Dermis microvascular lymphatic vessel endothelial cell (primary cell): ENCODE measurements at regions not wholly inside any gene's neighbourhood (a gene's known extent, or its start where the extent isn't known, plus 50 kb on each side); places are given as distances from the start of the nearest gene placed in this dataset.

Source experiments
- DNase-seq, 2 donors: peaks; one replicate each; pipeline versions ENCODE4 v3.0.0 to v3.0.0-alpha.2; 2010; ENCODE audit warnings: low read depth in 2 of 2

DNA sequence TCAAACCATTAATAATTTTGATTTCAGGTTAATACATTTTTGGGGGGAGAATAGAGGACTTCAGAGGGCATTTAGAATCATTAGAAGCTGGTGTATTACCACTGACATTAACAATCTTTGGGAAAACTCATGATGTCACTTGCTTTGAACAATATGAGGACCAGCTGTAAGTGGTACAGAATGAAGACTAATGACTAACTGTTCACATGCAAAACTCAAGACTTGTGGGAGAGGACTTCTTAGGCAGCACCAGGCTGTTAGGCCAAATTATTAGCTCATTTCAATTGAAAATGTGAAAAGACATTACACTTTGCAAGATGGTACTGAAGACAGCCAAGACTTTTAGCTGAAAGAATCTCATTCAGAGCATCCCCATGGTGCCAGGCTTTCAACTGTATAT is 426.2 kb upstream of the ADAMTS9 start:
- no peak for DNase-seq

DNA sequence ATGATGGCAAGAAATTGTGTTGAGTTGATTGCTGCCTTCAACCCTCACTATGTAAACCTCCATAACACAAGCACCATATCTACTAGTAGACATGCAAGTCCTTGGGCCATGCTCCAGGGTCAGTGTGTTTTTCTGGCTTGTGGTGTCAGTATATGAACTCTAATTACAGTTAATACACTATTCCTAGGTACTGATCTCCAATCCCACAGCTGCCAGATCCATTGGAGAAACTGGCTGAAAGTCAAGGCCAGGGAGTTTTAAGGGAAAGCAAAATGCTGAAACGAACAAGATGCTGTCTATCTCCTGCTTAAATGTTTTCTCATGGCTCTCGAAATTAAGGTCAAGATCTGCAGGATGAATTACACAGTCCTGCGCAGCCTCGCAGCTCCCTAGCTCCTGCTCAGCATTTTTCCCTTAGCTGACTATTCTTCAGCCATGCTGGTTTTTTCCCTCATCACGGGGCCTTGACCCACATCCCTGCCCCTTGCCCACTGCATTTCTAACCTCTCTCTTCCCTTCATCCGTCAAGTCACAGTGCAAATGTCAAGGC is 425.0 kb upstream of the ADAMTS9 start:
- no peak for DNase-seq

DNA sequence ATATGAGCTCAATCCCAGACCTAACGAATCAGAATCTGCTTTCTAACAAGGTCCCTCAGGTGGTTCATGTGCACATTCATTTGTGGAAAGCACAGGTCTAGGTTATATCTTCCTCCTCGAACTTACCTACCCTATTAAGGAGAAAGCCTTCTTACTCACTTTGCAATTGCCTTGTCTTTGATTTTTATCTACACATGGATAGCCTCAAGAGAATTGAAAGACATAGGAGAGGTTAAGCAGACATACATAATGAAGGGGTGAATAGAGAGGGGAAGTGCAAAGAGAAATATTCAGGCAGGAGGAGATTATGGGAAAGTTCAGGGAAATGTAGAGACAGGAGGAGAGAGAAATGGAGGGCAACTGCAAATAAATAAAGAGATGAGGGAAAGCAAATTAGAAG is 422.9 kb upstream of the ADAMTS9 start:
- no peak for DNase-seq

DNA sequence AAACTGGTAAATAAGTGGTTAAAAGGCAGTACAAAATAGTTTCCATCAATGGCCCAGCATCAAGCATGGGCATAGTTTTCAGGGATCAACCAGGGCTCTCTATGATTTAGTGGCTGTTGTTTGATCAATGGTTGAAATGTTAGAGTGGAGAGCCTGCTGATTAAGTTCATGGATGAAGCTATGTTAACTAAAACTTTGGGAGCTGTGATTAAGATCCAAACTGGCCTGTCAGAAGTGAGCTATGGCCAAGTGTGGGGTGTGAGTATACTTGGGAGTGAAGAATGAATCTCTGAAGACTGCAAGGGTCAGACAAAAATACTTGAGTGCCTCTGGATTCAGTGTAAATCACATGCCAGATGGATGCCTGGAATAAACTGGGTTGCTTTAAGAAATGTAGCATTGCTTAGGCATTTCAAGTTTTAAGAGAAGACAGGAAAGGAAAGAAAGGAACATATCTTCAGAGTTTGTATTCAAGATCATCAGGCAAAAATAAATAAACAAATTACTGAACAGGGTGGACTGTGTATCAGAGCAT is 422.2 kb upstream of the ADAMTS9 start:
- DNase-seq = no peak

DNA sequence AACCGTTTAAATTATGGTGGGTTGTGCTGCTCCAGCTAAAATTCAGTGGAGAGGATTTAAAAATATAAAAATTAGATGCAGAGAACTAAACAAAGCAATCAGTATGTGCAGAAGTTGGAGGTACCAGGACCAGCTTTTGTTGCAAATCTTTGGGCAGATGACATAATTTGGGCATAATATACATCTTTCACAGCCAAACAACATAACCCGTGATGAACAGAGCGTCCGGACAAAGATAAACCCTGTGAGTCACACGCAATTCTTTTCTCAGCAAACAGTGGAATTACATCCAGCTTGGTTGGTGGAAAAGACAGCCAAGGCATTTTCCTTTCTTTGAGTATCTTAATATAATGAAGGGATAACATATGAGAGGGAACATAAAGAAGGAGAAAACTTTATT is 419.4 kb upstream of the ADAMTS9 start:
- peak; percentile 53 to 69 for DNase-seq

DNA sequence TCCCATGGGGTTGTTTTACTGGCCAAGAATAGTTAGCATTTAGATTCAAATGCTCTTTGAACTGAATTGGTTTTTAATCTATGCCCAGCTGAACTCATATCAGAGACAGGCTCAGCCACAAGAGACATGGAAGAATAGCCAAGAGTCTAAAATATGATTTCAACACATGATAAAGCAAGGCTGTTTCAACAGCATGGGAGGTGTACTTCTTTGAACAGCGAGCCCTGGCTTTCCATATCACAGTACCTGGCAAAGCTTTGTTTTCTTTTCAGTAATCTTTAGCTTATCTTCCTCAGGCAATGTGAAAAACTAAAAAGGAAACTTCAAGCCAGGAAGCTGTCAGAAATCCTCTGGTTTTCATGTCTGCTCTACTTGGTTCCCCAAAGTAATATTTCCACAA is 413.6 kb upstream of the ADAMTS9 start:
- DNase-seq = no peak

DNA sequence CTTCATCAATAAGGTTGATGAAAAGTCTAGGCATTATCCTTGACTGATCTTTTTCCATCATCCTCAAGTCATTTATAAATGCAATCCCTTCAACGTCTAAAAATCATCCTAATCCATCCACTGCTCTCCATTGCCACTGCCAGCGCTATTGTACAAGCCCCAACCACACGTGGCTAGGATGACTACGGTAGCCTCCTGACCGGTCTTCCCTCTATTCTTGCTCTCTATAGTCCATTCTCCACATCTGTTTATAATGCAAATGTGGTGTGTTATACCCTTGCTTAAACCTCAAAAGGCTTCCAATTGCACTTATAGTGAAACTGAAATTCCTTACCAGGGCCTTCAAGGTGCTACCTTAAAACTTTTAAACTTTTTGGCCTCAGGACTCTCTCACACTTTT is 410.6 kb upstream of the ADAMTS9 start:
- DNase-seq = no peak

DNA sequence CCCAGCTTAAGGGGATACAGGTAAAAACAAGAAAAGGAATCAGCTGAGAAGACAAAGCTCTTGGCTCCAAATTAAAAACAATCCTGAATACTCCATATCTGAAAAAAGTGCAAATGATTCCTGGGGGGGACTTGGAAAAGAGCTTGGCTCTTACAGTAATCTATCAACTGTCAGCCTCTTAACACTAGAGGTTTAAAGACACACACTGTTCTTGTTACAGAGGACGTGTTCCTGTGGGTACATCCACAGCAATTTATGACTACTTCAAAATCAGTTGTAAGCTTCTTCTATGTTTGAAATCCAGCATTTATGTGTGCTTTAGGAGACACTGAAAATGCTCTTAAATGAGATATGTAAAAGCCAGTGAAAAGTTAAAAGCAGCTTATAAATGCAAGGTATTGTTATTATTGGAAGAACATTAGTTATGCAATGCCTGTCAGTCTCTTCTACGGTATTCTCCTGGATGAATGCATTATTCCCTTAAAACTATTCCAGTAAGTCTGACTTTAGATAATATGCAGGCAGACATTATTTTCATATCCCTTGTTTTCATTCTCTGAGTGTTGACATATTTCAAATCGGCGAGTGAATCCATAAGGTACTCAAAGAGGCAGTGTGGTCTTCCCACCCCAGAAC is 408.4 kb upstream of the ADAMTS9 start:
- no peak for DNase-seq

DNA sequence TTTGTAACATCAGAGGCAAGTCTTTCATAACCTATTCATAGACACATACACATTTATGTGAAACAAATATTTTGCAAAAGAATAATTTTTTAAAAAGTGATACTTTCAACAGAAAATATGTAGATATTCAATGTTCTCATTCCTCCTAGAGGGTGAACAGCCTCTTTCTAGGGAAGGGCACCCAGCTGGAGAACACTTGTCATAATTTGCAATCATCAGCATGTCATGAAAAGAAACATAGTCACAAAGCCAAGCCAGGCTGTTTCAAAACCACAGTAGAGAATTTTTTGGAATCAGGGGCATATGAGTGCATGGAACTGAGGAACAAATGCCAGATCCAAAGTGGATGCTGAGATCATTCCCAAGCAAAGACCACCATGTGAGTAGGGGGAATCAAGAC is 406.9 kb upstream of the ADAMTS9 start:
- DNase-seq = no peak

DNA sequence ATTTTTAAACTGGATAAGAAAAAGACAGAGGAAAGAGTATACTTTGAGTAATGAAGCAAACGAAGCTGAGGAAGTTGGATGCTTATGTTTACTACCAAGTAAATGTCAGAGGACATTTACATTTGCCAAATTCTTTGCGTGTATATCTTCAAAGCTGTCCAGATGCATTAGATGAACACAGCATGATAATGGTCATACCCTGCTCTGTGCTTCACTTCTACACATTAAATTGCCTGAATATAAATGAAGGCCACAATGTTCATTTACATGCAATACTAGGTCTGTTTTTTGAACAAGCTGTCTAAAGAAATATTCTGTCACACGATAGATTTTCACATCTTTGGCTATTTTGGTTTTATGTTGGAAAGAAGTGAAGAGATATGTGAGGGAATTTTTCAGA is 405.8 kb upstream of the ADAMTS9 start:
- DNase-seq = no peak

DNA sequence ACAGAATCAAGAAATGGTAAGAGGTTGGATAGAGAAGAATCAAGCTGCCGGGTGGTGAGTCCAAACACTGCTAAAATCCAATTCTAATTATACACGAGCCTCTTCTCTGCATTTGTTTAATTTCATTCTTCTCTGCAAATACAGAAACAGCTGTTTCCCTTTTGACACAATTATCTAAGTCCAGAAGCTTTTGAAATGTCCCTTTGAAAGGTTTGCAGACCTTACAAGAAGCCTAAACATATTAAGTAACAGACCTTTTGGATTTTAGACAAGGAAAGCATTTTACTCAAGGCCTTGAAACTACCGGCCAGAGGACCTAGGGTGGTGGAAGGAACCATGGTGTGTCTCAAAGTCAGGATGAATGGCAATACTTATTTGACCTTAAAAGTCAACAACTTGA is 403.8 kb upstream of the ADAMTS9 start:
- no peak for DNase-seq

DNA sequence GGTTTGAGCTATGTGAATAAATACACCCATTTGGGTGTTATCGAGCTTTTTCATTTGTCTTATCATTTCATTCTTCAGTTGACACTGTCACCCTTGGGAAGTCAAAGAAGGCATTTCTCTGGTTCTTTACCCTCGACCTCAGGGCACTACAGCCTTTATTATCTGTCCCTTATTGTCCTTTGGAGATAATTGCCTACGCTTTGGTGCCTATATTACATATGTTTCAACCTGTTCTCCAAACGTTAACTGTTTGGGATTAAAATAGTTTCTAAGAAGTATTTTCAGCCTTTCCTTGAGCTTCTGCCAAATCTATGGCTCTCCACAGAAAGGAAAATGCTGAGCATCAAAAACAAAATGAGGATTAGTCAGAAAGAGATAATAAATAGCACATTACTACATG is 395.4 kb upstream of the ADAMTS9 start:
- peak in 1 of 2 donors; percentile 40 for DNase-seq

DNA sequence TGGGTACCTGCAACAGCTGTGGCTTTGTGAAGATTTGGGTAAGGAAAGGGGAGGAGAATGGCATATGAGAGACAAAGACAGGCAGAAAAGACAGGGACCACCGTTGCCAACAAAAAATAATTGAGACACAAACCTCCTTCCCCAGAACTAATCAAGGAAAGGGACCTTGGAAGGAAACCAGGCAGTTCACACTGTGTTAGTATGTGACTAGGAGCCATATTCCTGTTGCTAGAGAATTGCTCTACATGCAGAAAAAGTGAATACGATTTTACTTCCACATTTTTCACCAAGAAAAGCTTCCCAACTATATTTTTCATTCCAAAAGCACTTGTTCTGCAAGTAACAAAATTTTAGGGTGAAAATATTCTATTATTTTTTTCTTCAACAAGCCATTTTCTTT is 393.7 kb upstream of the ADAMTS9 start:
- DNase-seq = no peak

DNA sequence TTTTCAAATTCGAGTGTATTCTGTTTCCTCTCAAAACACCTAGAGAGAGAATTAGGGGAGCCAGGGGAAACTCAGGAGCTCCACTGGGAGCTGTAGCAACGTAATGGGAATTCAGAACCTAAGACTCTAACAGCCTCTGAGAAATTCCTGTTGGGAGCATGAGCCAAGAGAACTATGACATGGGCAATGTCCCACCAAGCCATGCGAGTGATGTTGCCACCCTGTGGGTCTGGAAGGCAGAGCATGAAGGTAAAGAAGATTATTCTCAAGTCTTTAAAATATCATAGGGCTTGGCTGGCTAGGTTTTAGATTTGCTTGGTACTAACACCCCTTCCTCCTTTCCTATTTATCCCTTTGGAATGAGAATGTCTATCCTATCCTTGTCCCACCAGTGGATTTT is 392.6 kb upstream of the ADAMTS9 start:
- DNase-seq = peak in 1 of 2 donors; percentile 9

DNA sequence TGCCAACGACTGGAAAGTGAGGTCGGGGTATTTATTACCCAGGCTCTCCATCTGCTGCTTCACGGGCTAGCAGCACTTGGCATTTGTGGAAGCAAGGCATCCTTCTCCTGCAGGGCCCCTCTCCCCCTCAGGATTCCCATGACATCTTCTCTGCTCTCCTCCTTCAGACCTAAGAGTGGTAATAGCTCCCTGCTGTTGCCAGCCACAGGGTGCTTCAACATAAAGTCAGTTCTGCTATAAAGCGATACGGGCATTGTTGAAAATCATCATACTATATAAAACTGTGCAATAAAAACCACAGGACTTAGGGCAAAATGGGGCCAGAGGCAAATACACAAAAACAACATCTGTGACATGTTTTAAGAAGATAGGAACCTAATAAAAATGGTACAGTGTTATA is 391.8 kb upstream of the ADAMTS9 start:
- DNase-seq = no peak

DNA sequence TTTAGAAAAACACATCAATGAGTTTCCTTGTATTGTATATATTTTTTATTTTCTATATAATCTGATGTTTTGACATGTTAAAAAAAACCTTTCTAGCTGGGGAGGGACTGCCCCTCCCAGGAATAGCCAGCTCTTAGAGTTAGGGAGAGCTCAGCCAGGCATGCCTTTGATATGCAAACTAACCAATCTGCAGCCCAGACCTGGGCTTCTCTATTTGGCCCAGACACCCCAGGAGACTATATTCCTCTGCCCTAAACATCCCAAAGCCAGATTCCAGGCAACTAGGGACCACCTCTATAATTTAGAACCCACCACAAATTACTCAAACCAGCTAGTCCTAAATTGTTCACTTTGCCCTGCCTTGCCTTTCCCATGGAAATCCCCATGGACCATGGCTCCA is 390.9 kb upstream of the ADAMTS9 start:
- no peak for DNase-seq

DNA sequence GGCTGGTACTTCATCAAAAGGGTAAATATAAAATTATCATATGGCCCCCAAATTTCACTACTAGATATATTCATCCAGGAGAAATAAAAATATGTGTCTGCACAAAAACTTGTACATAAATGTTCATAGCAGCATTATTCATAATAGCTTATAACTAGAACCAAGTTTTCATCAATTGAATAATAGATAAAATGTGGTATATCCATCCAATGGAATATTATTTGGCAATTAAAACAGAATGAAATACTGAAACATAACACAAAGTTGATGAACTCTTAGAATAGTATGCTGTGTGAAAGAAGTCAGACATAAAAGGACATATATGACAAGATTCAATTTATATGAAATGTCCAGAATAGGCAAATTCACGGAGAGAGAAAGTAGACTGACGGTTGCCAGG is 389.3 kb upstream of the ADAMTS9 start:
- no peak for DNase-seq

DNA sequence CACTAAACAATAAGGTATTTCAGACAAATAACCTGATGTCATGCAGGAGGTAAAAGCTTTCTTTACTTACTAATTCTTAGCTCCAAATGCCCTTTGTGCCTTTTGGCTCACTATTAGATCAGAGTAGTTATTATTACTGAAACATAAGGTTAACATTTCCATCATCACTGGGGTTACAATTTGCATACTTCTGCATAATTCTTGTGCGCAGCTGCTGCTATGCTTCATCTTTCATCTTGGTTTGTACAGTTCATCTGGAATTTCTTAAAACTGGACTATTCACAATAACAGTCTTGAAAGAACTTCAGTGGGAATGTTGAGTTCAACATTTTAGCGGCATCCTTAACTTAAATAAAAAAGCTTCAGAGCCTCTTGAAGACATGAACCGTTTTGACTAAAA is 383.2 kb upstream of the ADAMTS9 start:
- no peak for DNase-seq

DNA sequence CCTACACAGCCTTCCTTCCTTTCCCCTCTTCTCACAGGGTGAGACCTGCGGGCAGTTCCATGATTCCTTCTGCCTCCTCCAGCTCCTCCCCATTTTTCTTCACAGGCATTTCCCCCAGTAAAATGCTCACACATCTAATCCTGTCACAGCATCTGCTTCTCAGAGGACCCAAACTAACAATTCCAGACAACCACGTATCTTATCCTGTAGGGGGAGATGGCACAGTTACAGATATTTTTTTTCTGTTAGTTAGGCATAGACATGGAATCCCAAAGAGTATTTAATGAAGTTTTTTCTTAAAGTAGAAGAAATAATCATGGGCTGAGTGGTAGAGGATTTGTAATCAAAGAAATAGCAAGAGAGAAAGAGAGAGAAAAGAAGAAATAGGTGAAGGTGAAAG is 373.1 kb upstream of the ADAMTS9 start:
- DNase-seq = no peak

DNA sequence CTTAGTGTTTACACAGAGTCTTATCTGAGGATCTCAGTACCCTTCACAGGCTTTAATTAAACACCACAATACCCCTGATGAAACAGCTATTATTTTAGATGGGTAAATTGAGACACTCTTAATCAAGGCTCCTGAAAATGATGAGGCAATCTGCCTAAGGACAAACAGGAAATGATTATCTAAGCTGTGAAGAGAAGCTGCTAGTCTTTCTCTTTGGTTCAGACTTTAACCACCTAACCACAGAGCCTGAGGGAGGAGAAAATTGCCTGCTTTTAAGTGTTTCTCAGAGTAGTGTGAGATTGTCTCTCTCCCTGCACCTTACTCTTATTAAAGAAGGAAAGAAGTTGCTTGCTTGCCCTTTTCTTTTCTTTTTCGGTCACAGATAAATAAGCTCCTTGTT is 364.3 kb upstream of the ADAMTS9 start:
- no peak for DNase-seq

DNA sequence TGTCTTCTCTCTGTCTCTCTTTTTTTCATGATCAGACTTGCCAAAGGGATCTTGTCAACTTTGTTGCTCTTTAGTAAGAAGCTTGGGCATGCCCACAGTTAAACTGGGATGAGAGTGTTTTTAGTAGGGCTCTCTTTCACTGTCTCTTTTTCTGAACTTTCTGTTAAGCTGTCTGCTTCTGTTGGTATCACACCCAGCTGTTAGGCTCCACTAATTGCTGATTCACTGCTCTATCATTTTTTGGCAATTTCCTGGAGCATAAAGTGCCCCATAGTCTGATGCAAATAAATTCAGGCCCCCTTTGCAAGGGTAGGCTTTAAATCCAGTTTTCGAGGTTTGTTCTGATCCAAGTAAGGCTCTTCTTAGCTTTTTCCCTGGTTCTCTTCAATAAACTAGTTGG is 360.4 kb upstream of the ADAMTS9 start:
- DNase-seq = no peak

DNA sequence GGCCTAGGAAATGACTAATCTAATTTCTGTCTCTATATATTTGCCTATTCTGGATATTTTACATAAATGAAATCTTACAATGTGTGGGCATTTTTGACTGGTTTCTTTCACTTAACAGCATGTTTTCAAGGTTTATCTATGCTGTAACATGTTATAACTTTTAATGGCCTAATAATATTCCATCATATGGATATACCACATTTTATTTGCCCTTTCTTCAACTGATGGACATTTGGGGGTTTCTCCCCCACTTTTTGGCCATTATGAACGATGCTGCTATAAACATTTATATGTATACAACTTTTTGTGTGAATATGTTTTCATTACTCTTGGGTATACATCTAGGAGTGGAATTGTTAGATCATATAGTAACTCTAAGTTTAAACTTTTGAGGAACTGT is 357.3 kb upstream of the ADAMTS9 start:
- no peak for DNase-seq

DNA sequence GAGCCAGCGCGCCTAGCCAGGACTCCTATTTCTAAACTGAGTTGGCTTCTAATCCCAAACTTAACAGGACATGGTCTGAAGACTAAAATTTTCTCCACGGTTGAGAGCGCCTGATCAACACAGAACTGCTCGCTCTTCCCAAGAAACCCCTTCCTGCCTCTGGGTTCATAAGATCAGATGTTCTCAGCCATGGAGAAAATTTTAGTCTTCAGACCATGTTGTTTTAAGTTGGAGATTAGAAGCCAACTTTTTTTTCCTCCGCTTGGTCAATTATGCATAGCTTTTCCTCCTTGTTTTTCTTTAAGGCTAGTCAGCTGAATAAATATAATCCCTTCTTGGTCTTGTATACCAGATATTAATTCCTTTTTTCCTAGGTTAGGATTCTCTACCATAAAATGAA is 356.6 kb upstream of the ADAMTS9 start:
- DNase-seq = no peak

DNA sequence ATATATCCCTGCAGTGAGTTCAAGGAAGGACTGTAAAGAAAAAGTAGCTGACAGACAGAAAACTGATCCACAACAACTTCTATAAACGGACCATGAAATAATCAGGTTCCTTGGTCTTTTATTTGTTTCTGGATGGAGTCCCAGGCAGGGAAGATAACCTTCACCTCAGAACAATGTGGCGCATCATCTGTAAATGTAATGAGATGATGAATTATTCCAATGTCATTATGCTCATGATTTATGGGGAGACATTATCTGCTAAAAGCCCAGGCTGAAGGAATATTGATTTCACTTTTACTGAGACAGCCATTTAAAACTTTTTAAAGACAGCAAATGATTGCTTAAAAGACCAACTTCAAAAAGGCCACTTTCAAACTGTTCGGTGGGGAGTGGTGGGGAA is 354.9 kb upstream of the ADAMTS9 start:
- DNase-seq = no peak
